HG02973 (cell line): ENCODE measurements at regions not wholly inside any gene's neighbourhood (a gene's known extent, or its start where the extent isn't known, plus 50 kb on each side); places are given as distances from the start of the nearest gene placed in this dataset.

Experiments
- ATAC-seq: cut with Tn5 transposase; IDR thresholded peaks from one replicate; pipeline ENCODE4 v1.9.1; 2021; ENCODE audit warnings: moderate library complexity; ENCODE audit not compliant: unreplicated experiment

DNA sequence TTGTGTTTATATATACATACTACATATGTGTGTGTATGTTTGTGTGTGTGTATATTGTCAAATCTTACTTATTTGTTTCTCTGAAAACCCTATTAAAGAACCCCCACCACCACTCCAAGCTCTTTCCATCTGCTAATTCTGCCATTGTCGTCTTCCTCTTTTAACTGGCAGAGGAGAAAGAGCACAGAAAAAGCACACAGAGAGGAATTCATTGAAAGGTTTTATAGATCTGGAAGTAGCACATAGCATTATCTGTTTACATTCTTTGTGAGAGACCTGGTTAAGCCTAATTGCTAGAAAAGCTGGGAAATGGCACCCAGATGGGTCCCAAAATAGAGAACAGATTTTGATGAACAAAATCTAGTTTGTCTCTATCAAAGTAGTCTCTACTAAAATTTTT, 800.0 kb upstream of the PIK3C3 start:
- ATAC-seq: no peak

DNA sequence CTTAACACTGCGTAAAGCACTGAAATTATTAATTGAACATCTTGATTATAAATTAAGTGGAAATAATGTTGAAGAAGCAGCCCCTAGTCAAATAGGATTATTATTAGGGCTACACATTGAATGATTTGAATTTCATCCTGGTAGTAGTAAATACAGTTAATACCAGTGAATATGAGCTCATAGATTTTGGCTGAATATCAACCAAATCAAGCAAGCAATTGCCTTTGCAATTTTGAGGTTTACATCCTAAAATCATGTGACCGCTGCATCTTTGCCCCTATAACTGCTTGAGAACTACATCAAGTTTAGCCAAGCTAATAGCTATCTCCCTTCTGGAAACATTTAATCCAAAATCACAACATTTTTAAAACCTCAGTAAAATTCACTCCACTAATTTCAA, 801.2 kb upstream of the PIK3C3 start:
- no peak for ATAC-seq

DNA sequence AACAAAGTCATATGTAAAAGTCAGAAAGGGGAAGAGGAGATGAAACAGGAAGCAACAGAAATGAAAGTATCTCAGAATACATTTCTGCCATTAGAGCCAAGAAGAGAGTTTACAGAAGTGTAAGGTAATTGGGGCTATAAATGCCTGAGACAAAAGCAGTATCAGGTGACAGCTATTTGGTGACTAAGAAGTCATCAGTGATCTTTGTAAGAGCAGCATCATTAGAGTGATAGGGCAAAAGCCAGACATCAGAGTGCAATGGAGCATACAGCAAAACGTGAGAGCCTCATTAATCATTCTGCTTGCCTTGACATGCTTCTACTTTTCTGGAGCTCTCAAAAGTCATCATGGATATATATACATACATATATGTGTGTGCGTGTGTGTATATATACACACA, 804.7 kb upstream of the PIK3C3 start:
- ATAC-seq: no peak

DNA sequence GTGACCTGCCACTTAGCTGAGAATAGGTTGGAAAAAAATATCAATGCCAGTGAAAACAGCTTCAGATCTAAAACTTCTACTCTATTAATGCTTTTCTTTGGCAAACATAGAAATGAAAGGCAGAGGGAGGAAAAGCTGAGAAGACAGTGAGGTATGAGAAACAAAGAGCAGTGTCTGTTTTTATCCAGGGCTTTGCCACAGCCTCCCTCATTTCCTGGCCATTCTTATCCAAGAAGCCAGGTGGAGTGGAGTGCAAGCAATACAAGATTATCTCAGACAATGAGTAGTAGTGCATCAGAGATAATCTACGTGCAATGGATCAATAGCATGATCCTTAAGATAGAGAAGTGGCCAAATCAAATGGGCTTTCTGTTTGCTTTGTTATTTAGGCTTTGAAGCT, 808.7 kb upstream of the PIK3C3 start:
- no peak for ATAC-seq

DNA sequence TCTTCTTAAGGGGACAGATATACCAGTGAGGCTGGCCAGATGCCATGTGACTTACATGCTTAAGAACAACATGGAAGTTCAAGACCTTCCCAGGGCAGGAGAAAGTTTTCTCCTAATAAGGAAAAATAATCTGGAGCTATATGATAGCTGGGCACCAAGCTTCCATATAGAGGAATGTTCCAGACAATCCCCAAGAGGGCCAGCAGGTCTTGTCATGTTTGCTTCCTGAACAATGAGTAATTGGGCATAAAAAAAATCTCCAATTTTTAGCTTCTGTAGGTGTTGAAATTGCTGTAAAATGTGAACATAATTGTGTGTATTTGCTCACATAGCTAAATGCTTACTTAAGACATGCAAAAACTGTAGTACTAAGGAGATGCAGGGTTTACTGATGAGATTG, 809.5 kb upstream of the PIK3C3 start:
- no peak for ATAC-seq

DNA sequence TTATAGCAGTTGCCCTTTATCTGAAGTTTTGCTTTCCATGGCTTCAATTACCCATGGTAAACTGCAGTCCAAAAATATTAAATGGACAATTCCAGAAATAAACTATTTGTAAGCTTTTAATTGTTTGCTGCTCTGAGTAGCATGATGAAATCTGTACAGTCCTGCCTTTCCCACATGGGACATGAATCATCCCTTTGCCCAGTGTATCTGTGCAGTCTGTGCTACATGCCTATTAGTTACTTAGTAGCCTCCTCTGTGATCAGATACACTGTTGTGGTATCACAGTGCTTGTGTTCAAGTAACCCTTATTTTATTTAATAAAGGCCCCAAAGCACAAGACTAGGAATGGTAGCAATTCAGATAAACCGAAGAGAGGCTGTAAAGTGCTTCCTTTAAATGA, 810.6 kb upstream of the PIK3C3 start:
- no peak for ATAC-seq

DNA sequence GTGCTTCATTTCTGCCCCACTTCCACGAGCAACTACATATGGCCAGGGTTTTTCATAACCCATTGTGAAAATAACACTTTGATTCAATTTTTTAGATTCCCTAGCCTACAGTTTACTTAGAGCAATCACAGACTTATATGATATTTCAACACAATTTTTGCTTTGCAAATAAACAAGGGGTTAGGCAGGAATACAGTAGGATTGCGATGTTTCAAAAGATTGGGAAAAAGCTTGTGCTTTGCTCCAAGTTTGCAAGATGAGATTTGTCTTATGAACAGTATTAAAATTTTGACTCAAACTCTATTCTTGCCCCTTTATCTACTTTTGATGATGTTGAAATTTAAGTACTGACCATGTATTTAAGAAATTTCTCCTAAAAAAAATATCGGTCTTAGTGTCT, 814.5 kb upstream of the PIK3C3 start:
- no peak for ATAC-seq

DNA sequence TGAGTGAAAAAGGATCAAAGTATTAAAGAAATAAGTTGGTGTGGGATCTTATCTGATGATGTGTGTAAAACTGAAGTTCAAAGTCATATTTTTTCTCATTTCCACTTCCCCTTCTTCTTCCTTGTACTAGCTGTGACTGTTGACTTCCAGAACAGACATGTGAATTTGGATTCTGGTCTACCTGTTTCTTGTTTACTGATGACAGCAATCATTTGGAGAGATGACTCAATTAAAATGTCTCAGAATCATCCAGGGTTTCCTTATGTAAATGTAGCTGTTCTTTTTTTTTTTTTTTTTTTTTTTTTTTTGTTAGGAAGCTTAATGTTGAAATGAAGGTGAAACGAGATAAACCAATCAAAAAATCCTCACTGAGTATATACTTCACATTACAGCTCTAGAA, 819.9 kb upstream of the PIK3C3 start:
- ATAC-seq: no peak

DNA sequence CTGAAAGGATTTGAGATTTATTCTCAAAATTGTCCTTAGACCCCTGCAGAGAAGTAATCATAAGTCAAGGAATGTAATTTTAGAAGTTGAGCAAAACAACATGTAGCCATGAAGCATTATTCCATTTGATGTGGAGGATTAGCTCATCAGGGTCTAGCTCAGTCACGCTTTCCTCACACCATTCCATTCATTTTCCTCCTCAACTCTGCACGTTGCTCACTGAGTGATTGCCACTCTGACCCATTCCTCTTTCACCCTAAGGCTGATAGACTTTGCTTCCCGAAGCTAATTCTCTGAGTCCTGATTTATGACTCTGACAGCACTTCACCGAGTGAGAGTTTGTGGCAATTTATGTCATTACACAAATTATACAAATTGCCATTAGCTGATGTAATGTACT, 820.6 kb upstream of the PIK3C3 start:
- ATAC-seq: no peak

DNA sequence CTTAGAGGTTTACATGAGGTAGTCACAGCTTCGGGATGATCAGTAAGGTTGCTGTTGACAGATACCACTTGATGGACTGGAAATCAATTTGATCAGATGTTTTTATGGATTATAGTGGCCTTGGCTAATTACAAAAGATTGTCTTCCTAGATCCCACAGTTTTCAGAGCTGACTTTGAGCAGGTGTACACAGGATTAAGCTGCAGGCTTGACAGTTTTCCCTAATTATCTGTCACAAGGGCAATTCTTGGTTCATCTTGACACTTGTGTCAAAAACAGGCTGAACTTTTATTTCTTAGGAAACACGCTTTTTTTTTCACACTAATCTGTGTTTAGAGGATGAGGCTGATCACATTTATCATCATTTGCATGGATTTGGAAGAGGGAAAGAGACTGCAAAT, 824.0 kb upstream of the PIK3C3 start:
- ATAC-seq: no peak

DNA sequence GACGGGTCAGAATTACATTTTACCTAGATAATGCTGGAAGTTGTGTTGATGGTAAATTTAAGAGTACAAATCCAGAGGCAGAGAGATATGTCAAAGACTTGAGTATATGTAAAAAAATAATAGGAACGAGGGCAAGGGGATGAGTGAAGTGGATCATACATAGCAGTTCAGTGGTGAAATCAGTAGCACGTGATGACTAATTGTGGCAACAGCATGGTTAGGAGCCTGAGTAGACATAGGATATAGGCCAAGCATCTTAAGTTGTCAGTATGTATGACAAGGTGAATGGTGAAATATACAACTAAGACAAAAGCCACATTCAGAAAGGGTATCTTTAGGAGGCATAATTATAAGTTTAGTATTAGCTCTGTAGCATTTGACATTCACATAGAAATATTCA, 826.5 kb upstream of the PIK3C3 start:
- ATAC-seq: no peak

DNA sequence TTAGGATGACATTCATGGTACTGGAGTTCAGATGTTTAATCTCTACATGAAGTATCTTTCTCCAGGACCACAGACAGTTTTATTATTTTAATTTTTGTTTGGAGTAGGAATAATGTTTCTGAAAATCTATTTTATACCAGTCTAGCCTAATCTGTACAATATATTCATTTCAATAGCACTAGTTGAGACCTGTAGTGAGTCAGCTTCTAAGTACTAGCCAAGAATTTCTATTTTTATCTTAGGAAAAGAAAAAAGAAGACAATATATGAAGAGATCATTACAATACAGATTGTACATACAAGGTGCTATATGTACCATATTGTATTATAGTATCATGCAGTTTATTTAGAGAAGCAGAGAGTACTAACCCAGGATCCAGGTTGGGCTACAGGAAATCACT, 826.9 kb upstream of the PIK3C3 start:
- no peak for ATAC-seq

DNA sequence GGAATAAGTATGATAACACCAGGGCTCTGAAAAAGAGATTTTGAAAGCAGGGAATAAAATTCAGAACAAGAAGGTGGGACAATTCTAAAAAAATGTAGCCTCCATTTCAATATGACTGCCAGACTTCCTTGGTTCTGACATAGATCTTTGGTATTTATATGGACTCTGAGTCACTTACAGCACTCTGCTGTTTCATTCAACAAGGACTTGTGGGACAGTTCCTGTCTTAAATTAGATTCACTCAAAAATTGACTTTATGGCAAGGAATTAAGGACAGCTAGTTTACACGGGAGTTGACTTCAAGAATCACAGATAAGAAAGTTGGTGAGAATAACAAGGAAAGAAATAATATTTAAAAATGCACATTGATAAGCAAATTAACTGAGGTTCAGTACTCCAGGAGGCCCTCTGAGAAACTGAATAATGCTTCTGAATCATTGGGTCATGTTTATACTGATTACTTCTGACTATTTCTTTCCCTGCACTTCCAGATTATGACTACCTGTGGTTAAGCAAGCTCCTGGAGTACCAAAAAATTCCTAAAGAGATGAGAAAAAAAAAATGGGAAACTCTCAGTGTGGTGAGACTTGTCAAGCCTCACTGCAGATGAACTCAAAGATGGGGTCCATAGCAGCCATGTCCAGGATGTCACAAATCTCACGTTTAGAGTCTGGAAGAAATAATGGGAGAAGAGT, 828.3 kb upstream of the PIK3C3 start:
- no peak for ATAC-seq

DNA sequence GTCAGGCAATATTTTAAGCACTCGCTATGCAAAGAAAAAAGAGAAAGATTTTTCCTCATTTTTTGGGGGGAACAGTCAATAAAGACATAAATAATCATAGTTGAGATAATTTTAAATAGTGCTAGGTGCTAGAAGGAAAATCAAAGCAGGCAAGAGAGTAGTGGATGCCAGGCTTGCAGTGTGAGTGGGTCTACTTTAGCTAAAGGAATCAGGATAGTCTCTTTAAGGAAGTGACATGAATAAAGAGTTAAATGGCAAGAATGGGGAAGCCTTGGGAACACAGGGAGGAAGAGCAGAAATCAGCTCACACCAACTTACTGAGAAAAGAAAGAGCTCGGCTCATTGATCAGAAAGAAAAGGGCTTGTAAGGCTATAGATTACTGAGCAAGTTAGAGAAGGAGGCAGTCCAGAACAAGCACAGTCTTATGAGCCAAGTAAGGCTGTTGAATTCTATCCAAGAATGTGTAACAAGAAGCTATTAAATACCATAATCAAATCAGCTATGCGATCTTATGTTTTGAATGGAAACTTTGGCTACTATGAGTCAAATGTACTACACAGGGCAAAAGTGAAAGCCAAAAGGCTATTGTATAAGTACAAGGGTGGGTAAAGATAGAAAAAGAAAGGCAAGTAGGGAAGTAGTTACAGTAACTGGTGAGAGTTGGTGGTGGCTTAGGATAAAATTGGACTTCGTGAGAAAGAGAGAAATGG, 833.8 kb upstream of the PIK3C3 start:
- ATAC-seq: no peak

DNA sequence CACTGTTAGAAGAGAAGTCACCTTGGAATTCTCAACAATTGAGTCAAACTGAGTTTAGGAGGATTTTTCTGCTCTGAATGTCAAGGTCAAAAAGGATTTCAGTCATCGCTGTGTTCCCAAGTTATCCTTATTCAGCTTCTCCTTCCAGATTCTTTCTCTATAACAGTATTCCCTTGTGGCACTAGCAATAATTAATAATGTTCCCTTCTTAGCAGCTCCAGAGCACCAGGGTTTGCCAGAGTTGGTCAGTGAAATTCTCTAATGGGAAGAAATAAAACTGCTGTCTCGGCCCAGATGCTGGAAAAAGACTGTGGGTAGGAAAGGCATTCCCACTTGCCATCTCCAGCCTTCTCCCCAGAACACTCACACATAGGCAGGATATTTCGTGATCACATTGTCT, 836.0 kb upstream of the PIK3C3 start:
- ATAC-seq: no peak

DNA sequence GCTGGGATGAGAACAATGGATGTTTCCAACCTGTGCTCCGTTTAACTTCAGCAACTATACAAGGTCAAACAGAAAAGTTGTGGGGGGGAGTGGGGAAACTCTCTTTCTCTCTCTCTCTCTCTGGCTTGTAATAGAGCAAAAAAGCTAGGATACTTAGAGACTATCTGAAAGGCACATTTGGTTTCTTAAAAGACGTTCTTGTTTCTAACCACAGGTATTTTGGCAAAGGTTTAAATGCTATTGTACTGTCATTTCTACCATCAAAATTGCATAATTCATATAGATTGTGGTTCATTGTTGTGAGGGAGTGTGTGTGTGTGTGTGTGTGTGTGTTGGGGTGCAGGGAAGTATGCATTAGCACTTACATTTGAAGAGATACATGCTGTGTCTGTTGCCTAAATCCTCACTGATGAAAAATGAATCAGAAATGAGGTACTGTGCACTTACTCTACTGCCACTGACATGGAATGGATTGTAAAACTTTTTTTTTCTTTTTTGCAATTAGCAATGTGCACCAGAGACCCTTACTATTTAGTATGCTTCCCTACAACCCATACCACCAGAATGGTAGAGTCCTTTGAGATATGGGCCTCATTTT, 841.0 kb upstream of the PIK3C3 start:
- no peak for ATAC-seq

DNA sequence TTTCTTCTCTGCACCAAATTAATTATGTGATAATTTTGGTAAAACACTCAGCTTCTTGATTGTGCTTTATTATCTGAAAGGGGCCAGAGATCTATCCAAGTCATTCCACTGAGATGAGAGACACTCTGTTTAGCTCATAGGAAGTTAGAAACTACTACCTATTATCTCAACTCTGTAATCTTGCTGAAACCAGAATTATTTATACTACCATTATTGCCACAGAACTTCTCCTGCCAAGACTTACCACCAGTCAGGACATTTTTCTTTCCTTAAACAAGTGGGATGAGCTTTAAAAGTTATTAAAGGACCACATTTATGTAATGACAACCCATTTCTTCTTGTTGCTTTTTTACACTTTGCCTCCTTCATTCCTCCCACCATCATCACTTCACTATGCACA, 855.6 kb upstream of the PIK3C3 start:
- no peak for ATAC-seq

DNA sequence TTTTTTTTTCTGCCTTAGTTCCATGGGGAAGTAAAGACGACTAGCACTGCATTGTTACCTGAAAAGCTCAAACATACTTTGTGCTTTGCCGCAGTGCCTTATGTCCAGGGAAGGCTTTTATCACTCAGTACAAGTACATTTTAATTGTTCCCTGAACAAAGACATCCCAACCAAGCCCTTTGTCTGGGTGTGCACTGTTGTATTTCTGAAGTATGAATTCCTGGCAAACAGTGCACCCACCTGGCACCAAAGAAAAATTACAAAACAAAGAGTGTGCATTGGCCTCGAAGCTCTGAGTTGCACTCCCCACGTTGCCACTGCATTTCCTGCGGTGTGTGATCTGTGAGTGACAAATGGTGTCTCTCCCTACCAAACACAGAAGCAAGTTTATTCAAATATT, 858.5 kb upstream of the PIK3C3 start:
- no peak for ATAC-seq

DNA sequence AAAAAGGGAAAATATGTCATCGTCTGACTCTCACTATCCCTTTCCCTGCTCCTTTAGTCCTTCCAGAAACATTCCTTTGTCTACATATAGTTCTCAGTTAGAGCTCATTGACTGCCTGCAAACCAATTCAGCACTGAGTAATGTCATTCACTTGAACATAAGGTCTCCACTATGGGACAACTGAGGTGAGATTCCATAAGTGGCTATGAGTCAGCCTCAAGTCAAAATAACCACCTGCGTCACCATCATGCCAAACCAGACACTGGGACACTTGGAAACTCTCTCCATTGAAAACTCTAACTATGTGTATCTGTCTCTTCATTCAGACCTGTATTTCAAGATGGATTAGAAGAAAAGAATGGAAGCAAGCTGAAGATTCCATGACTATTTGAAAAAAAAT, 878.0 kb upstream of the PIK3C3 start:
- ATAC-seq: no peak

DNA sequence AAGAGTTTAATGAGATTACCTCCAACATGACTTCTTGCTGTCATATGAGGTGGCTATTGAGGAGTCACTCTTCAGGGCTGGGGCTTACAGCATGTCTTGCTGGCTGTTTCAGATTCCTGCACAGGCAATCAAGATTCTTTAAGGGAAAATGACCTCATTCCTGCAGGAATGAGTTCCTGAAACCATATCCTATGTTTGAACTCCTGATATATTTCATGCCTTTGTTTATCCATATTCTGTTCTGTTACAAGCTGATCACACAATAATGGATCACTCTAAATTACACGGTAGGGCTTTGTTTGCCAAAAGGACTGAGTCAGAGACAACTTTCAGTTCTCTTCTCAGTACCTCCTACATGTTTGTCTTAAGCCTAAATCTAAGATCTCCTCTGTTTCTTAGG, 879.8 kb upstream of the PIK3C3 start:
- ATAC-seq: no peak

DNA sequence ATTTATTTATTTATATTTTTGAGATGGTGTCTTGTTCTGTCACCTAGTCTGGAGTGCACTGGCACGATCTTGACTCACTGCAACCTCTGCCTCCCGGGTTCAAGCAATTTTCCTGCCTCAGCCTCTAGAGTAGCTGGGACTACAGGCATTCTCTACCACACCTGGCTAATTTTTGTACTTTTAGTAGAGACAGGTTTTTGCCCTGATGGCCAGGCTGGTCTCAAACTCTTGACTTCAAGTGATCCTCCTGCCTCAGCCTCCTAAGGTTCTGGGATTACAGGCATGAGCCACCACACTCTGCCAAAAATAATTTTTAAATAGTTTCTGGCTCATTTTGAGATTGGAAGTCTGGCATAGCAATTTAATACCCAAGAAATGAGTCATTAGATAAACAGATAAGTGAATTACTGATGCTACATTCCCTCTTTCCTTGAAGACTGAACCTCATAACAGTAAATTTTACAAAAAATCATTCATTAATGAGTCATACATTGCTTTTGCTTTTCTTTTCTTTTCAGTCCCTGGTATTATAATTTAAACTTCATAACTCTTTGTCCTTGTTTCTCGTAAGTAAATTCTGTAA, 881.6 kb upstream of the PIK3C3 start:
- ATAC-seq: no peak

DNA sequence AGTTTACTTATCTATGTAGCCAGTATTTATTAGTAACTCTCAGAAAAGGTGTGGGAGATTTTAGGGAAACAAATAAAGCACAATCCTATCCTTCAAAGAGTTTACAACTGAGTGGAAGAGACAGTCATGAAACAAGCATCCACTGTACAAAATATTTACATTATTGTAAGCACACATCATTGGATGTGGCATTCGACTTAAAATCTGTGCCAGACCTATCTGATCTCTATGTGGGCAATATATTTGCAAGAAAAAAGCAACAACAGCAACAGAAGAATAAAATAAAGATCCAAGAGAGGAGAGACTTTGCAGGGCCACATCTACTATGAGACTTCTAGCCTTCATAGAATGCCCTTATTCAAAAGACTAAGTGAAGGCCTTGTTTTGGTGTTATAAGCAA, 882.1 kb upstream of the PIK3C3 start:
- no peak for ATAC-seq
